ENCODE measurements at regions not wholly inside any gene's neighbourhood (a gene's known extent, or its start where the extent isn't known, plus 50 kb on each side); places are given as distances from the start of the nearest gene placed in this dataset.

- Histone ChIP-seq H3K4me3 (ENCODE audit: low read length) (no peak overlapping the region), H3K27me3 (ENCODE audit: control insufficient read depth, insufficient read depth, low read length) (no peaks in the 10 kb centered on the region), H3K27ac (ENCODE audit: low read length) (no peak overlapping the region), H3K4me1 (ENCODE audit: control insufficient read depth, insufficient read depth, low read length) (peaks cover 7% of the 10 kb centered on the region), H3K9me3 (ENCODE audit: control insufficient read depth, insufficient read depth, low read length) (no peaks in the 10 kb centered on the region), H3K36me3 (ENCODE audit: control insufficient read depth, insufficient read depth, low read length) (no peaks in the 10 kb centered on the region)
- DNase-seq (ENCODE audit: low read depth, low spot score), result no peak
- no CpG with 5 or more reads among the region's 5 CpGs for WGBS (ENCODE audit: insufficient coverage, insufficient read length)
Observed at GRCh38 chr3:43856761-43857160, 166.0 kb downstream of the ABHD5 start.

GRCh38 chr3:43857361-43858293 is 166.9 kb downstream of the ABHD5 start:
- no peak for DNase-seq (ENCODE audit: low read depth, low spot score)
- H3K36me3 ChIP-seq (ENCODE audit: control insufficient read depth, insufficient read depth, low read length), result no peaks in the 10 kb centered on the region
- H3K27ac ChIP-seq (ENCODE audit: low read length), result no peak overlapping the region
- no peaks in the 10 kb centered on the region for H3K9me3 ChIP-seq (ENCODE audit: control insufficient read depth, insufficient read depth, low read length)
- H3K27me3 ChIP-seq (ENCODE audit: control insufficient read depth, insufficient read depth, low read length), result no peaks in the 10 kb centered on the region
- WGBS (ENCODE audit: insufficient coverage, insufficient read length), result no CpG with 5 or more reads among the region's 6 CpGs
- no peak overlapping the region for H3K4me3 ChIP-seq (ENCODE audit: low read length)
- H3K4me1 ChIP-seq (ENCODE audit: control insufficient read depth, insufficient read depth, low read length), result peaks cover 7% of the 10 kb centered on the region

GRCh38 chr3:43858294-43858701 is 167.6 kb downstream of the ABHD5 start:
- peaks cover 7% of the 10 kb centered on the region for H3K4me1 ChIP-seq (ENCODE audit: control insufficient read depth, insufficient read depth, low read length)
- WGBS (ENCODE audit: insufficient coverage, insufficient read length), result no CpG with 5 or more reads among the region's 14 CpGs
- no peaks in the 10 kb centered on the region for H3K27me3 ChIP-seq (ENCODE audit: control insufficient read depth, insufficient read depth, low read length)
- no peaks in the 10 kb centered on the region for H3K9me3 ChIP-seq (ENCODE audit: control insufficient read depth, insufficient read depth, low read length)
- no peak for DNase-seq (ENCODE audit: low read depth, low spot score)
- H3K27ac ChIP-seq (ENCODE audit: low read length), result no peak overlapping the region
- no peaks in the 10 kb centered on the region for H3K36me3 ChIP-seq (ENCODE audit: control insufficient read depth, insufficient read depth, low read length)
- H3K4me3 ChIP-seq (ENCODE audit: low read length), result no peak overlapping the region

GRCh38 chr3:43859766-43860165 is 169.0 kb downstream of the ABHD5 start:
- WGBS (ENCODE audit: insufficient coverage, insufficient read length), result no CpG with 5 or more reads among the region's 3 CpGs
- no peak overlapping the region for H3K27ac ChIP-seq (ENCODE audit: low read length)

GRCh38 chr3:43861635-43862034 is 170.9 kb downstream of the ABHD5 start:
- H3K9me3 ChIP-seq (ENCODE audit: control insufficient read depth, insufficient read depth, low read length), result no peaks in the 10 kb centered on the region
- H3K27ac ChIP-seq (ENCODE audit: low read length), result no peak overlapping the region
- H3K36me3 ChIP-seq (ENCODE audit: control insufficient read depth, insufficient read depth, low read length), result no peaks in the 10 kb centered on the region
- H3K4me3 ChIP-seq (ENCODE audit: low read length), result no peak overlapping the region
- peaks cover 5% of the 10 kb centered on the region for H3K4me1 ChIP-seq (ENCODE audit: control insufficient read depth, insufficient read depth, low read length)
- WGBS (ENCODE audit: insufficient coverage, insufficient read length), result no CpG with 5 or more reads among the region's 3 CpGs
- no peak for DNase-seq (ENCODE audit: low read depth, low spot score)
- H3K27me3 ChIP-seq (ENCODE audit: control insufficient read depth, insufficient read depth, low read length), result no peaks in the 10 kb centered on the region

More at GRCh38 chr3:43859766-43860165, 169.0 kb downstream of the ABHD5 start:
- Histone ChIP-seq H3K9me3 (ENCODE audit: control insufficient read depth, insufficient read depth, low read length) (no peaks in the 10 kb centered on the region), H3K36me3 (ENCODE audit: control insufficient read depth, insufficient read depth, low read length) (no peaks in the 10 kb centered on the region), H3K4me3 (ENCODE audit: low read length) (no peak overlapping the region), H3K4me1 (ENCODE audit: control insufficient read depth, insufficient read depth, low read length) (peaks cover 7% of the 10 kb centered on the region), H3K27me3 (ENCODE audit: control insufficient read depth, insufficient read depth, low read length) (no peaks in the 10 kb centered on the region)
- no peak for DNase-seq (ENCODE audit: low read depth, low spot score)

GRCh38 chr3:43862470-43862869 is 171.7 kb downstream of the ABHD5 start:
- WGBS (ENCODE audit: insufficient coverage, insufficient read length), result no CpG with 5 or more reads among the region's 4 CpGs
- Histone ChIP-seq H3K27me3 (ENCODE audit: control insufficient read depth, insufficient read depth, low read length) (no peaks in the 10 kb centered on the region), H3K9me3 (ENCODE audit: control insufficient read depth, insufficient read depth, low read length) (no peaks in the 10 kb centered on the region), H3K27ac (ENCODE audit: low read length) (no peak overlapping the region), H3K36me3 (ENCODE audit: control insufficient read depth, insufficient read depth, low read length) (no peaks in the 10 kb centered on the region), H3K4me1 (ENCODE audit: control insufficient read depth, insufficient read depth, low read length) (peaks cover 5% of the 10 kb centered on the region), H3K4me3 (ENCODE audit: low read length) (no peak overlapping the region)
- no peak for DNase-seq (ENCODE audit: low read depth, low spot score)

GRCh38 chr3:43862992-43863805 is 172.5 kb downstream of the ABHD5 start:
- H3K4me1 ChIP-seq (ENCODE audit: control insufficient read depth, insufficient read depth, low read length), result 0 out of 2 replicates have a peak, but pooled peaks cover 3% of the 10 kb centered on the region
- WGBS (ENCODE audit: insufficient coverage, insufficient read length), result no CpG with 5 or more reads among the region's 8 CpGs
- DNase-seq (ENCODE audit: low read depth, low spot score), result no peak
- H3K27me3 ChIP-seq (ENCODE audit: control insufficient read depth, insufficient read depth, low read length), result no peaks in the 10 kb centered on the region
- H3K27ac ChIP-seq (ENCODE audit: low read length), result no peak overlapping the region
- H3K36me3 ChIP-seq (ENCODE audit: control insufficient read depth, insufficient read depth, low read length), result no peaks in the 10 kb centered on the region
- no peaks in the 10 kb centered on the region for H3K9me3 ChIP-seq (ENCODE audit: control insufficient read depth, insufficient read depth, low read length)
- H3K4me3 ChIP-seq (ENCODE audit: low read length), result no peak overlapping the region

- Histone ChIP-seq H3K4me1 (ENCODE audit: control insufficient read depth, insufficient read depth, low read length) (no peaks in the 10 kb centered on the region), H3K36me3 (ENCODE audit: control insufficient read depth, insufficient read depth, low read length) (no peaks in the 10 kb centered on the region)
- WGBS (ENCODE audit: insufficient coverage, insufficient read length), result no CpG with 5 or more reads among the region's 6 CpGs
Observed at GRCh38 chr3:43863966-43864933, 173.5 kb downstream of the ABHD5 start.

GRCh38 chr3:43865351-43865750 is 174.6 kb downstream of the ABHD5 start:
- Histone ChIP-seq H3K27me3 (ENCODE audit: control insufficient read depth, insufficient read depth, low read length) (no peaks in the 10 kb centered on the region), H3K9me3 (ENCODE audit: control insufficient read depth, insufficient read depth, low read length) (no peaks in the 10 kb centered on the region), H3K27ac (ENCODE audit: low read length) (no peak overlapping the region), H3K4me3 (ENCODE audit: low read length) (no peak overlapping the region), H3K4me1 (ENCODE audit: control insufficient read depth, insufficient read depth, low read length) (no peaks in the 10 kb centered on the region), H3K36me3 (ENCODE audit: control insufficient read depth, insufficient read depth, low read length) (no peaks in the 10 kb centered on the region)
- WGBS (ENCODE audit: insufficient coverage, insufficient read length), result no CpG with 5 or more reads among the region's 4 CpGs
- DNase-seq (ENCODE audit: low read depth, low spot score), result no peak

More at GRCh38 chr3:43863966-43864933, 173.5 kb downstream of the ABHD5 start:
- no peaks in the 10 kb centered on the region for H3K9me3 ChIP-seq (ENCODE audit: control insufficient read depth, insufficient read depth, low read length)
- no peak overlapping the region for H3K4me3 ChIP-seq (ENCODE audit: low read length)
- H3K27me3 ChIP-seq (ENCODE audit: control insufficient read depth, insufficient read depth, low read length), result no peaks in the 10 kb centered on the region
- H3K27ac ChIP-seq (ENCODE audit: low read length), result no peak overlapping the region
- DNase-seq (ENCODE audit: low read depth, low spot score), result no peak

Data from iPS DF 6.9 (cell line).